GM12878 (cell line): ENCODE measurements at regions not wholly inside any gene's neighbourhood (a gene's known extent, or its start where the extent isn't known, plus 50 kb on each side); places are given as distances from the start of the nearest gene placed in this dataset.

Source experiments
- ATAC-seq: fragments of 200-7000 bp; cut with Tn5 transposase; 3 replicates; pipeline ENCODE4 v1.9.1; 2020; ENCODE audit warnings: mild to moderate bottlenecking, moderate library complexity
- BruUV-seq: library from RNA; stranded (reverse); fragments of 400-500 nt; replicated peaks from 2 replicates; lab custom pipeline; 2021; lab: Mats Ljungman, UMichigan
- CTCF ChIA-PET: fragments of 300-600 bp; sonication (Branson Sonifier 250); formaldehyde crosslinking; extraction: SDS; loops from one replicate; lab custom pipeline; 2021; ENCODE audit warnings: inconsistent platforms; lab: Yijun Ruan, JAX
- POLR2A ChIA-PET: fragments of 350-600 bp; formaldehyde crosslinking; extraction: SDS; loops from one replicate; lab custom pipeline; 2021; ENCODE audit warnings: inconsistent platforms; lab: Charles Lee
- RAD21 ChIA-PET: fragments of 300-600 bp; sonication (Branson Sonifier 250); formaldehyde crosslinking; loops from one replicate; lab custom pipeline; 2023; ENCODE audit warnings: antibody characterized with exemption; ENCODE audit not compliant: unreplicated experiment; lab: Charles Lee
- SMC1A ChIA-PET: fragments of 300-600 bp; sonication (Branson Sonifier 250); formaldehyde crosslinking; loops from one replicate; lab custom pipeline; 2023; ENCODE audit not compliant: unreplicated experiment, uncharacterized antibody; lab: Charles Lee
- DNase-seq: peaks from one replicate; pipeline ENCODE4 v3.0.0-alpha.2; 2011; ENCODE audit warnings: low read depth, low spot score
- FAIRE-seq: peaks from 3 replicates; lab custom pipeline; 2011; peaks lifted over from hg19 to GRCh38; lab: Jason Lieb, UNC
- H2AFZ ChIP-seq: 2 replicates; pipeline ENCODE4 v1.6.0; 2011; ENCODE audit warnings: low read depth, low read length, control low read depth; ENCODE audit not compliant: control insufficient read depth
- H3K27ac ChIP-seq: 2 replicates; pipeline ENCODE4 v1.5.1; 2011; ENCODE audit warnings: control low read depth; ENCODE audit not compliant: control insufficient read depth, insufficient read depth
- H3K27me3 ChIP-seq, 2 experiments: replicated peaks in 1 of 2; 2 replicates each; pipeline versions ENCODE4 v1.6.0 to v1.6.1; 2011; ENCODE audit warnings: low read length in 1 of 2; ENCODE audit not compliant: control insufficient read depth in 2 of 2, insufficient read depth in 2 of 2
- H3K36me3 ChIP-seq, 2 experiments: 2 replicates each; pipeline ENCODE4 v1.5.1; 2011; ENCODE audit warnings: low read length in 1 of 2; ENCODE audit not compliant: control insufficient read depth in 2 of 2, insufficient read depth in 2 of 2
- H3K4me1 ChIP-seq: 2 replicates; pipeline ENCODE4 v1.6.1; 2011; ENCODE audit warnings: mild to moderate bottlenecking, low read length, moderate library complexity, mixed read lengths; ENCODE audit not compliant: control insufficient read depth, insufficient read depth
- H3K4me2 ChIP-seq: 2 replicates; pipeline ENCODE4 v1.6.0; 2011; ENCODE audit warnings: control low read depth; ENCODE audit not compliant: control insufficient read depth, insufficient read depth
- H3K4me3 ChIP-seq: fragments of 200-600 bp; sonication (generic); 2 replicates; pipeline ENCODE4 v1.5.1; 2016
- H3K79me2 ChIP-seq: 2 replicates; pipeline ENCODE4 v1.6.0; 2011; ENCODE audit warnings: low read length; ENCODE audit not compliant: control insufficient read depth, insufficient read depth
- H3K9ac ChIP-seq: 2 replicates; pipeline ENCODE4 v1.8.0; 2011; ENCODE audit warnings: low read length, control low read depth, mixed read lengths; ENCODE audit not compliant: control insufficient read depth, insufficient read depth
- H3K9me3 ChIP-seq: replicated peaks from 3 replicates; pipeline ENCODE4 v1.5.1; 2011; ENCODE audit warnings: mild to moderate bottlenecking, low read length; ENCODE audit not compliant: control insufficient read depth, insufficient read depth
- H4K20me1 ChIP-seq: 2 replicates; pipeline ENCODE4 v1.6.0; 2011; ENCODE audit not compliant: control insufficient read depth, insufficient read depth
- ASH2L ChIP-seq: fragments of 300-600, 200-600 bp; sonication (generic); IDR thresholded peaks from 2 replicates; pipeline ENCODE4 v1.6.1; 2017; ENCODE audit warnings: low read depth, mild to moderate bottlenecking, borderline replicate concordance
- CBX5 ChIP-seq: sonication (generic); IDR thresholded peaks from 2 replicates; pipeline ENCODE4 v1.6.1; 2016; ENCODE audit warnings: low read depth, moderate library complexity, mild to moderate bottlenecking, inconsistent platforms
- HDAC2 ChIP-seq: fragments of 200-600 bp; sonication (generic); IDR thresholded peaks from 2 replicates; pipeline ENCODE4 v1.6.1; 2017
- HDAC6 ChIP-seq: fragments of 200-600 bp; sonication (generic); IDR thresholded peaks from one replicate; pipeline ENCODE4 v1.8.0; 2017; ENCODE audit warnings: antibody characterized with exemption; ENCODE audit not compliant: unreplicated experiment
- LARP7 ChIP-seq: fragments of 450-650 bp; IDR thresholded peaks from 2 replicates; pipeline ENCODE4 v1.6.1; 2017; ENCODE audit warnings: mild to moderate bottlenecking
- NFYB ChIP-seq: IDR thresholded peaks from 2 replicates; pipeline ENCODE4 v1.6.1; 2011; ENCODE audit warnings: low read depth, mild to moderate bottlenecking, low read length, improper control_type of control experiment, moderate library complexity; ENCODE audit not compliant: insufficient read depth
- PAX8 ChIP-seq: fragments of 450-650 bp; IDR thresholded peaks from 2 replicates; pipeline ENCODE4 v1.6.1; 2017; ENCODE audit warnings: mild to moderate bottlenecking, moderate library complexity
- POLR2A ChIP-seq: IDR thresholded peaks from 2 replicates; pipeline ENCODE4 v1.6.1; 2011; ENCODE audit warnings: low read depth, mild to moderate bottlenecking, low read length
- RBBP5 ChIP-seq: fragments of 200-600 bp; sonication (generic); conservative IDR thresholded peaks from 2 replicates; pipeline ENCODE4 v1.6.1; 2016
- SIN3A ChIP-seq: IDR thresholded peaks from 2 replicates; pipeline ENCODE4 v1.6.1; 2012; ENCODE audit warnings: low read depth, low read length, improper control_type of control experiment
- SIX5 ChIP-seq: IDR thresholded peaks from 2 replicates; pipeline ENCODE4 v1.6.1; 2011; ENCODE audit warnings: mild to moderate bottlenecking, low read depth, low read length, moderate library complexity; ENCODE audit not compliant: severe bottlenecking
- SREBF1 ChIP-seq: IDR thresholded peaks from 2 replicates; pipeline ENCODE4 v1.6.1; 2012; ENCODE audit warnings: mild to moderate bottlenecking, low read length
- STAT1 ChIP-seq: fragments of 450-650 bp; conservative IDR thresholded peaks from 2 replicates; pipeline ENCODE4 v1.6.1; 2014; ENCODE audit warnings: antibody characterized with exemption, mild to moderate bottlenecking
- TCF7 ChIP-seq: IDR thresholded peaks from 2 replicates; pipeline ENCODE4 v1.6.1; 2014; ENCODE audit warnings: antibody characterized with exemption, borderline replicate concordance
- ZNF24 ChIP-seq: fragments of 450-650 bp; IDR thresholded peaks from 2 replicates; pipeline ENCODE4 v1.6.1; 2017; ENCODE audit warnings: antibody characterized with exemption, mild to moderate bottlenecking
- WGBS: methylation state at CpG from one replicate; pipeline ENCODE4 v1.1.6; 2016; ENCODE audit warnings: low lambda C conversion rate; ENCODE audit not compliant: insufficient replicate concordance, insufficient coverage; ENCODE audit errors: missing lambda C conversion rate; 5-methylcytosine and 5-hydroxymethylcytosine counted together
- in situ Hi-C: fragments of 300-500 bp; cut with MboI; formaldehyde crosslinking; loops from 9 replicates; pipeline ENCODE4 v1.14.3; 2018; ENCODE audit warnings: mixed read lengths
- intact Hi-C: fragments of 100-400 bp; cut with micrococcal nuclease; formaldehyde crosslinking; loops from one replicate; pipeline ENCODE4 v1.14.2; 2022; ENCODE audit not compliant: unreplicated experiment
- TF ChIP-seq, protein P1 (sequence below): fragments of 450-650 bp; IDR thresholded peaks from 2 replicates; pipeline ENCODE4 v1.6.1; 2016; ENCODE audit warnings: mild to moderate bottlenecking
- TF ChIP-seq, protein P2 (sequence below): fragments of 450-650 bp; formaldehyde crosslinking; IDR thresholded peaks from 2 replicates; pipeline ENCODE4 v1.4.0; 2020; ENCODE audit warnings: mild to moderate bottlenecking, moderate library complexity
- TF ChIP-seq, protein P3 (sequence below): fragments of 450-650 bp; formaldehyde crosslinking; IDR thresholded peaks from 2 replicates; pipeline ENCODE4 v1.5.0; 2022; ENCODE audit warnings: mild to moderate bottlenecking, missing genetic modification characterization
- TF ChIP-seq, protein P4 (sequence below): IDR thresholded peaks from 2 replicates; pipeline ENCODE4 v1.6.1; 2012; ENCODE audit warnings: low read depth, low read length, improper control_type of control experiment

DNA sequence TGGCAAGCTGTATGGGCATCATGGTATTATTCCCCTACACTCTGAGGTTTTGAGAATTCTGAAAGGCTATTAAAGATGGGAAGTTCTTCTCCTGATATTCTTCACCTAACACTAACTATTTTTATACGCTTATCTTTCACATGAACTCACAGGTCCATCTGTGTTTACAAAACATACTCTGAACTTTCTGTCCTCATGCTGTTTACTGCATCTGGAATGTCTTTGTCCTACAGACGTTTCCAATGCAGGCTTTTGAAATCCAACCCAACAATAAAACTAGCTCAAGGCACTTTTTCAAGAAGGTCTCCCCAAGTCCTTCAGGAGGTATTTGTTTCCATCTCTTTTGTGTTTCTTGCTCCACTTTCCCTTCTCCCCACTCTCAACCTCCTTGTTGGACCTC, 60.5 kb upstream of the MLIP start:
- TF ChIP-seq NFYB (no peak), ZNF24 (no peak), PAX8 (no peak), STAT1 (no peak), LARP7 (no peak), SIX5 (no peak), POLR2A (no peak), ASH2L (no peak), SREBF1 (no peak), RBBP5 (no peak), SIN3A (no peak), TCF7 (no peak), HDAC2 (no peak), HDAC6 (no peak), CBX5 (no peak)
- TF ChIP-seq, protein P1, sequence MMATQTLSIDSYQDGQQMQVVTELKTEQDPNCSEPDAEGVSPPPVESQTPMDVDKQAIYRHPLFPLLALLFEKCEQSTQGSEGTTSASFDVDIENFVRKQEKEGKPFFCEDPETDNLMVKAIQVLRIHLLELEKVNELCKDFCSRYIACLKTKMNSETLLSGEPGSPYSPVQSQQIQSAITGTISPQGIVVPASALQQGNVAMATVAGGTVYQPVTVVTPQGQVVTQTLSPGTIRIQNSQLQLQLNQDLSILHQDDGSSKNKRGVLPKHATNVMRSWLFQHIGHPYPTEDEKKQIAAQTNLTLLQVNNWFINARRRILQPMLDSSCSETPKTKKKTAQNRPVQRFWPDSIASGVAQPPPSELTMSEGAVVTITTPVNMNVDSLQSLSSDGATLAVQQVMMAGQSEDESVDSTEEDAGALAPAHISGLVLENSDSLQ: no peak
- TF ChIP-seq, protein P2, sequence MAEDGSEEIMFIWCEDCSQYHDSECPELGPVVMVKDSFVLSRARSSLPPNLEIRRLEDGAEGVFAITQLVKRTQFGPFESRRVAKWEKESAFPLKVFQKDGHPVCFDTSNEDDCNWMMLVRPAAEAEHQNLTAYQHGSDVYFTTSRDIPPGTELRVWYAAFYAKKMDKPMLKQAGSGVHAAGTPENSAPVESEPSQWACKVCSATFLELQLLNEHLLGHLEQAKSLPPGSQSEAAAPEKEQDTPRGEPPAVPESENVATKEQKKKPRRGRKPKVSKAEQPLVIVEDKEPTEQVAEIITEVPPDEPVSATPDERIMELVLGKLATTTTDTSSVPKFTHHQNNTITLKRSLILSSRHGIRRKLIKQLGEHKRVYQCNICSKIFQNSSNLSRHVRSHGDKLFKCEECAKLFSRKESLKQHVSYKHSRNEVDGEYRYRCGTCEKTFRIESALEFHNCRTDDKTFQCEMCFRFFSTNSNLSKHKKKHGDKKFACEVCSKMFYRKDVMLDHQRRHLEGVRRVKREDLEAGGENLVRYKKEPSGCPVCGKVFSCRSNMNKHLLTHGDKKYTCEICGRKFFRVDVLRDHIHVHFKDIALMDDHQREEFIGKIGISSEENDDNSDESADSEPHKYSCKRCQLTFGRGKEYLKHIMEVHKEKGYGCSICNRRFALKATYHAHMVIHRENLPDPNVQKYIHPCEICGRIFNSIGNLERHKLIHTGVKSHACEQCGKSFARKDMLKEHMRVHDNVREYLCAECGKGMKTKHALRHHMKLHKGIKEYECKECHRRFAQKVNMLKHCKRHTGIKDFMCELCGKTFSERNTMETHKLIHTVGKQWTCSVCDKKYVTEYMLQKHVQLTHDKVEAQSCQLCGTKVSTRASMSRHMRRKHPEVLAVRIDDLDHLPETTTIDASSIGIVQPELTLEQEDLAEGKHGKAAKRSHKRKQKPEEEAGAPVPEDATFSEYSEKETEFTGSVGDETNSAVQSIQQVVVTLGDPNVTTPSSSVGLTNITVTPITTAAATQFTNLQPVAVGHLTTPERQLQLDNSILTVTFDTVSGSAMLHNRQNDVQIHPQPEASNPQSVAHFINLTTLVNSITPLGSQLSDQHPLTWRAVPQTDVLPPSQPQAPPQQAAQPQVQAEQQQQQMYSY: no peak
- TF ChIP-seq, protein P3, sequence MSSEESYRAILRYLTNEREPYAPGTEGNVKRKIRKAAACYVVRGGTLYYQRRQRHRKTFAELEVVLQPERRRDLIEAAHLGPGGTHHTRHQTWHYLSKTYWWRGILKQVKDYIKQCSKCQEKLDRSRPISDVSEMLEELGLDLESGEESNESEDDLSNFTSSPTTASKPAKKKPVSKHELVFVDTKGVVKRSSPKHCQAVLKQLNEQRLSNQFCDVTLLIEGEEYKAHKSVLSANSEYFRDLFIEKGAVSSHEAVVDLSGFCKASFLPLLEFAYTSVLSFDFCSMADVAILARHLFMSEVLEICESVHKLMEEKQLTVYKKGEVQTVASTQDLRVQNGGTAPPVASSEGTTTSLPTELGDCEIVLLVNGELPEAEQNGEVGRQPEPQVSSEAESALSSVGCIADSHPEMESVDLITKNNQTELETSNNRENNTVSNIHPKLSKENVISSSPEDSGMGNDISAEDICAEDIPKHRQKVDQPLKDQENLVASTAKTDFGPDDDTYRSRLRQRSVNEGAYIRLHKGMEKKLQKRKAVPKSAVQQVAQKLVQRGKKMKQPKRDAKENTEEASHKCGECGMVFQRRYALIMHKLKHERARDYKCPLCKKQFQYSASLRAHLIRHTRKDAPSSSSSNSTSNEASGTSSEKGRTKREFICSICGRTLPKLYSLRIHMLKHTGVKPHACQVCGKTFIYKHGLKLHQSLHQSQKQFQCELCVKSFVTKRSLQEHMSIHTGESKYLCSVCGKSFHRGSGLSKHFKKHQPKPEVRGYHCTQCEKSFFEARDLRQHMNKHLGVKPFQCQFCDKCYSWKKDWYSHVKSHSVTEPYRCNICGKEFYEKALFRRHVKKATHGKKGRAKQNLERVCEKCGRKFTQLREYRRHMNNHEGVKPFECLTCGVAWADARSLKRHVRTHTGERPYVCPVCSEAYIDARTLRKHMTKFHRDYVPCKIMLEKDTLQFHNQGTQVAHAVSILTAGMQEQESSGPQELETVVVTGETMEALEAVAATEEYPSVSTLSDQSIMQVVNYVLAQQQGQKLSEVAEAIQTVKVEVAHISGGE (CRISPR knock-in tag): no peak
- TF ChIP-seq, protein P4, sequence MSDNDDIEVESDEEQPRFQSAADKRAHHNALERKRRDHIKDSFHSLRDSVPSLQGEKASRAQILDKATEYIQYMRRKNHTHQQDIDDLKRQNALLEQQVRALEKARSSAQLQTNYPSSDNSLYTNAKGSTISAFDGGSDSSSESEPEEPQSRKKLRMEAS: no peak
- DNase-seq: no peak
- intact Hi-C loops (no loop called here), in situ Hi-C loops (no loop called here)
- Histone ChIP-seq H3K36me3 (no peaks in the 10 kb centered on the region), H3K27ac (no peak overlapping the region), H2AFZ (no peak overlapping the region), H3K4me1 (no peaks in the 10 kb centered on the region), H3K4me3 (no peak overlapping the region), H3K4me2 (no peak overlapping the region), H3K79me2 (no peaks in the 10 kb centered on the region), H4K20me1 (no peaks in the 10 kb centered on the region), H3K9me3 (no peaks in the 10 kb centered on the region), H3K27me3 (no peaks in the 10 kb centered on the region), H3K9ac (no peak overlapping the region)
- 5% methylated on average over 2 of the region's 2 CpGs for WGBS
- no peak for FAIRE-seq
- ChIA-PET CTCF (no interaction called here), POLR2A (no interaction called here), RAD21 (no interaction called here), SMC1A (no interaction called here)
- no peak for ATAC-seq
- no TSS peak for BruUV-seq
